Caco-2 (cell line): ENCODE measurements at regions not wholly inside any gene's neighbourhood (a gene's known extent, or its start where the extent isn't known, plus 50 kb on each side); places are given as distances from the start of the nearest gene placed in this dataset.

Experiments used
- BruUV-seq: library from RNA; stranded (reverse); fragments of 400-500 nt; replicated peaks from 2 replicates; lab custom pipeline; 2021; lab: Mats Ljungman, UMichigan
- CTCF ChIA-PET: fragments of 300-600 bp; sonication (Branson Sonifier 250); formaldehyde crosslinking; loops from one replicate; lab custom pipeline; 2022; ENCODE audit warnings: antibody characterized with exemption; lab: Charles Lee
- POLR2A ChIA-PET: fragments of 300-600 bp; sonication (Branson Sonifier 250); formaldehyde crosslinking; loops from one replicate; lab custom pipeline; 2022; ENCODE audit warnings: antibody characterized with exemption; lab: Charles Lee
- DNase-seq, 2 experiments: peaks; one replicate each; pipeline versions ENCODE4 v3.0.0 to v3.0.0-alpha.2; 2020 to 2022
- H3K27me3 ChIP-seq: replicated peaks from 2 replicates; pipeline ENCODE4 v1.6.0; 2011; ENCODE audit warnings: low read length; ENCODE audit not compliant: control insufficient read depth, insufficient read depth
- H3K36me3 ChIP-seq: 2 replicates; pipeline ENCODE4 v1.5.1; 2011; ENCODE audit warnings: low read length; ENCODE audit not compliant: control insufficient read depth, insufficient read depth
- H3K4me1 ChIP-seq: fragments of 250-450 bp; sonication (Bioruptor Pico); 2 replicates; pipeline ENCODE4 v1.5.1; 2020; ENCODE audit warnings: mild to moderate bottlenecking
- H3K4me3 ChIP-seq: 2 replicates; pipeline ENCODE4 v1.5.1; 2011; ENCODE audit warnings: low read depth, mild to moderate bottlenecking, control low read depth, low read length
- H3K9me3 ChIP-seq: fragments of 250-450 bp; sonication (Bioruptor Pico); 2 replicates; pipeline ENCODE4 v1.5.1; 2020; ENCODE audit warnings: mild to moderate bottlenecking, moderate library complexity
- H3K27ac Mint-ChIP-seq: one replicate; pipeline ENCODE4 v1.8.0; 2022; ENCODE audit warnings: mixed read lengths; ENCODE audit not compliant: unreplicated experiment
- H3K27me3 Mint-ChIP-seq: one replicate; pipeline ENCODE4 v1.8.0; 2022; ENCODE audit warnings: mixed read lengths; ENCODE audit not compliant: insufficient read depth, unreplicated experiment
- H3K36me3 Mint-ChIP-seq: one replicate; pipeline ENCODE4 v1.8.0; 2022; ENCODE audit warnings: mild to moderate bottlenecking, mixed read lengths; ENCODE audit not compliant: insufficient read depth, unreplicated experiment
- H3K4me1 Mint-ChIP-seq: one replicate; pipeline ENCODE4 v1.8.0; 2022; ENCODE audit warnings: low read depth, mixed read lengths; ENCODE audit not compliant: unreplicated experiment
- H3K4me3 Mint-ChIP-seq: one replicate; pipeline ENCODE4 v1.8.0; 2022; ENCODE audit warnings: mild to moderate bottlenecking, moderate library complexity, mixed read lengths; ENCODE audit not compliant: unreplicated experiment
- H3K9me3 Mint-ChIP-seq: one replicate; pipeline ENCODE4 v1.8.0; 2022; ENCODE audit warnings: mixed read lengths; ENCODE audit not compliant: unreplicated experiment
- CTCF ChIP-seq, 2 experiments: fragments of 200-600 bp in 1 of 2; IDR thresholded peaks; 1 replicate in 1 of 2; 2 replicates in 1 of 2; pipeline versions ENCODE4 v1.5.1 to v1.8.0; 2011 to 2022; ENCODE audit warnings: antibody characterized with exemption in 1 of 2, control low read depth in 1 of 2, inconsistent platforms in 1 of 2, low read depth in 1 of 2, low read length in 1 of 2, mild to moderate bottlenecking in 1 of 2, moderate library complexity in 1 of 2; ENCODE audit not compliant: insufficient read depth in 1 of 2, severe bottlenecking in 1 of 2, unreplicated experiment in 1 of 2
- intact Hi-C: fragments of 100-400 bp; cut with micrococcal nuclease; formaldehyde crosslinking; loops from one replicate; pipeline ENCODE4 v1.10.0; 2022; ENCODE audit not compliant: unreplicated experiment

- ChIA-PET CTCF (no interaction called here), POLR2A (no interaction called here)
- no peak for TF ChIP-seq CTCF (IDR thresholded peaks at IDR 0.05; ENCODE audit: insufficient read depth in 1 of 2, low read depth in 1 of 2, low read length in 1 of 2, severe bottlenecking in 1 of 2, unreplicated experiment in 1 of 2)
- Histone ChIP-seq H3K4me3 (no peak overlapping the region), H3K36me3 (no peaks in the 10 kb centered on the region), H3K4me1 (no peaks in the 10 kb centered on the region; the same call in 1 of the 2 replicates), H3K27me3 (peaks cover 1% of the 10 kb centered on the region; the same call in 1 of the 2 replicates), H3K9me3 (no peaks in the 10 kb centered on the region)
- no peak for DNase-seq
- no peaks in the 10 kb centered on the region for H3K36me3 Mint-ChIP-seq
- no peaks in the 10 kb centered on the region for H3K9me3 Mint-ChIP-seq
- no peaks in the 10 kb centered on the region for H3K4me1 Mint-ChIP-seq
- intact Hi-C loops: no loop called here
- H3K4me3 Mint-ChIP-seq: no peak overlapping the region
- H3K27ac Mint-ChIP-seq: no peak overlapping the region
- no TSS peak for BruUV-seq
- H3K27me3 Mint-ChIP-seq: no peaks in the 10 kb centered on the region
Measured at GRCh38 chr17:69958063-69958462, 117.0 kb upstream of the KCNJ16 start.

- no TSS peak for BruUV-seq
- ChIA-PET CTCF (no interaction called here), POLR2A (no interaction called here)
- intact Hi-C loops: no loop called here
- no peak for TF ChIP-seq CTCF (IDR thresholded peaks at IDR 0.05; ENCODE audit: insufficient read depth in 1 of 2, low read depth in 1 of 2, low read length in 1 of 2, severe bottlenecking in 1 of 2, unreplicated experiment in 1 of 2)
- H3K36me3 Mint-ChIP-seq: no peaks in the 10 kb centered on the region
- no peaks in the 10 kb centered on the region for H3K27me3 Mint-ChIP-seq
- H3K9me3 ChIP-seq: no peaks in the 10 kb centered on the region
- H3K4me3 ChIP-seq: no peak overlapping the region
- no peak for DNase-seq
- no peak overlapping the region for H3K4me3 Mint-ChIP-seq
- no peak overlapping the region for H3K27ac Mint-ChIP-seq
- H3K4me1 Mint-ChIP-seq: no peaks in the 10 kb centered on the region
- H3K9me3 Mint-ChIP-seq: no peaks in the 10 kb centered on the region
- H3K4me1 ChIP-seq: no peaks in the 10 kb centered on the region; the same call in 1 of the 2 replicates
- peaks cover 1% of the 10 kb centered on the region; the same call in 1 of the 2 replicates for H3K27me3 ChIP-seq
- no peaks in the 10 kb centered on the region for H3K36me3 ChIP-seq
Measured at GRCh38 chr17:69959283-69959682, 115.7 kb upstream of the KCNJ16 start.

GRCh38 chr17:69960755-69961154, 114.3 kb upstream of the KCNJ16 start:
- POLR2A ChIA-PET: no interaction called here

More at GRCh38 chr17:69960755-69961154, 114.3 kb upstream of the KCNJ16 start:
- H3K4me1 ChIP-seq: no peaks in the 10 kb centered on the region
- H3K27me3 Mint-ChIP-seq: no peaks in the 10 kb centered on the region
- H3K9me3 Mint-ChIP-seq: no peaks in the 10 kb centered on the region
- no peak for TF ChIP-seq CTCF (IDR thresholded peaks at IDR 0.05; ENCODE audit: insufficient read depth in 1 of 2, low read depth in 1 of 2, low read length in 1 of 2, severe bottlenecking in 1 of 2, unreplicated experiment in 1 of 2)
- H3K4me3 Mint-ChIP-seq: no peak overlapping the region
- intact Hi-C loops: no loop called here
- no TSS peak for BruUV-seq
- H3K9me3 ChIP-seq: no peaks in the 10 kb centered on the region
- H3K4me1 Mint-ChIP-seq: no peaks in the 10 kb centered on the region
- DNase-seq: no peak
- H3K27ac Mint-ChIP-seq: no peak overlapping the region
- peaks cover 1% of the 10 kb centered on the region; the same call in 1 of the 2 replicates for H3K27me3 ChIP-seq
- CTCF ChIA-PET: no interaction called here
- no peaks in the 10 kb centered on the region for H3K36me3 ChIP-seq
- no peak overlapping the region for H3K4me3 ChIP-seq
- H3K36me3 Mint-ChIP-seq: no peaks in the 10 kb centered on the region
